NOMO-1 treated with dmso at 0.1 percent for 144 hours (cell line): ENCODE measurements at regions not wholly inside any gene's neighbourhood (a gene's known extent, or its start where the extent isn't known, plus 50 kb on each side); places are given as distances from the start of the nearest gene placed in this dataset.
"Not testable (repeated sequence)": the region's sequence is repeated elsewhere in the genome, so short reads cannot be mapped to it uniquely, and the experiment has no call there.

ENCODE experiments used
- DNase-seq: peaks from one replicate; lab custom pipeline; 2025; ENCODE audit not compliant: unreplicated experiment; lab: John Stamatoyannopoulos, UW

DNA sequence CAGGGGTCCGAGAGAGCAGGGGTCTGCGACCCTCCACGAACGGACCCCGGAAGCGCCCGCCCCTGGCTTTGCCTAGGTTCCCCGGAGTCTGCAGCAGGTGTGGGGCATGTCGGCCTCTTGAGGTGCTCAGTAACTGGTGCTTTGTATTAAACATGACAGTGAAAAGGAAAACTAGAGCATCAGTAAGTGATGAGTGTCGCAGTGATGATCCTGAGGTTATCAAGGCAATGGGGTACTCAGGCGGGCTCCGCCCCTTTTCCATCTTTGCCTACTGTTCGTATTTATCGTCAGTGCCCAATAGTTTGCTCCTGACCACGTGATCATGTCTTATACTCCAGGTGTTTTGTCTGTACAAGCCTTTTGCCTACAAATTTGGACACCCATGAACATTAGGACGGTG, 262.4 kb downstream of the ZNF37A start:
- not testable (repeated sequence) for DNase-seq

DNA sequence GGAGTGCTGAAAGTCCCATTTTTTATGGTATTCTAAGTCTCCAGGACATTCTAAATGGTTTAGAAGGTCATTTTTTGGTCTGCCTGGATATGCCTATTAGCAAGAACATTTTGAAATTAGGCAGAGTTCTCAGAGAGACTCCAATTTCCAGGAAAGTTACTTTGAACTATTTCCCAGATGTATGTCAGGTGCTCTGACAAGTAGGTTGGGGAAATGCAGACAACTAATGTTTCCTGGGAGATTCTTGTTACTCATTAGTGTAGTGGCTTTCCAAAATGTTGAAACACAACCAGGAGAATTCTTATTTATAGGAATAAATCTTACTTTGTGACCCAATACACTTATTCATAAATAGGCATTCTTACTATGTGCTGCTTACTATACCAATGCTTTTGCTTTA, 268.4 kb downstream of the ZNF37A start:
- DNase-seq: not testable (repeated sequence)

DNA sequence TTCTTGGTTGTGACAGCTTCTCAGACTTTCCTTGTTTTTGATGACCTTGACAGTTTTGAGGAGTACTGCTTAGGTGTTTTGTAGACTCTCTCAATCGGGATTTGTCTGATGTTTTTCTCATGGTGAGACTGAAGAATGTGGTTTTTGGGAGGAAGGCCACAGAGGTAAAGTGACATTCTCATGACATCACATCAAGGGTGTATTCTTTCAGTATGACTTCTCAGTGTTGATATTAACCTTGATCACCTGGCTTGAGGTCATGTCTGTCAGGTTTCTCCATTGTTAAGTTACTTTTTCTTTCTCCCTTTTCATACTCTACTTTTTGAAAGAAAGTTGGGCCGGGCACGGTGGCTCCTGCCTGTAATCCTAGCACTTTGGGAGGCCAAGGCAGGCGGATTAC, 269.9 kb downstream of the ZNF37A start:
- DNase-seq: not testable (repeated sequence)

DNA sequence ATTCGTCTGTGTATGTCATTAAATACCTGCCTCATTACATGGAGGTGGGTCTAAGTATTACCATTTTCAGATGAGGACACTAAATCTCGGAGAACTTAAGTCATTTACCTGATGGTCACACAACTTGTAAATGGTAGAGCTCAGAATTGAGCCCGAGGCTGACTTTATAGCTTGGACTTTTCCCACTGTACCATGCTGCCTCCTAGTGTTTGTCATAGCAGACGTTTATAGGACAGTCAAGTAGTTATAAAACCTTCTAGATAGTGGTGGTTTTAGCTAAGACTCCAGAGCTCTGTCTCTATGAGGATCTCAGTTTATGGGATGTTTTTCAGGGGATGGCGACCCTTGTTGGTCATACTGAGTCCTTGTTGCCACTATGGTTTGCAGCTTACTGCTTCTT, 271.8 kb downstream of the ZNF37A start:
- not testable (repeated sequence) for DNase-seq

DNA sequence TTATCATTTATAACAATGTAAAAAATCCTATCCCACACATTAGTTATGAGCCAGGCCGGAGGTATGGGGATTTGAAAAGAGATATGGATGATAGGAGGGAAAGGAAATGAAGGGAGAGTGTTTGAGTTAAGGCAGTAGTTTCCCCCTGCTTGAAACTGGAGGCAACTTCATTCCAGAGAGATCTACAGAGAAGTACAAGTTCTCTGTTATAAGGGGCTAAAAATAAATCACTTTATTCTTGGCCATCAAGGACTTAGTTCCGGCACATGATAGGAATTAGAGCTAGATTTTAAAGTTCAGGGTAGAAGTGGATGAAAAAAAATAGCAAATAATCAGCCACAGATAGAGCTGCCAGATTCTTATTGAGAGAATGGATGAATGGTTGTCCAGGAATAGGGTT, 289.7 kb downstream of the ZNF37A start:
- not testable (repeated sequence) for DNase-seq

DNA sequence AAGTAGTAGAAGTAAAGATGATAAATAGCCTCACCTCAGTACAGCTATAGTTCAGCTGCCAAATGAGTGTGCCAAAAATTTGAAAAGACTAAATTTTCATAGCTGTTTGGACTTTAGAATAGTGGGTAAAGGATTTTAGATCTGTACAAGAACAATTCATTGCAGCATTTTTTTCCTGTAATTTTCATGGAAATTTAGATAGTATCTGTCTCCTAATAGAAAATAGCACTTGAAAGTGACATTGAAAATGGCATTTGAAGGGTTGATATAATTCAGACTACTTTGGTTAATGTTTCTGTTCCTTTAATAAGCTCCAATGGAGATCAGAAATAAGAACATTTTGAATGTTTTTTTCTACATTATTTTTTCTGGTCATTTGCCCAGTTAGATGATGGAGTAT, 292.7 kb downstream of the ZNF37A start:
- not testable (repeated sequence) for DNase-seq

DNA sequence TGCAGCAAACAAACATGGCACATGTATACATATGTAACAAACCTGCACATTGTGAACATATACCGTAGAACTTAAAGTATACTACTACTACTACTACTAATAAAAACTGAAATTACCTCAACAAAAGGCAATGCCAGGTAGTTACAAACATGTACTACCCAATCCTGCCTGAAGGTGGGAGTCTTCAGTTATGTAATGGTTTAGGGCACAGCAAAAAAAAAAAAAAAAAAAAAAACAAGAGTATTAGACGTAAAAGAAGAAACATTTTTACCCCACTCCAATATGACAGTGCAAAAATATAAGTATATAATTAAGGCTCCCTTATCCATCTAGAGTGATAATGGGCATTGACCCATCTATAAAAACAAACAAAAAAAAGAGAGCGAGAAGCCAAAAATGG, 296.6 kb downstream of the ZNF37A start:
- not testable (repeated sequence) for DNase-seq

DNA sequence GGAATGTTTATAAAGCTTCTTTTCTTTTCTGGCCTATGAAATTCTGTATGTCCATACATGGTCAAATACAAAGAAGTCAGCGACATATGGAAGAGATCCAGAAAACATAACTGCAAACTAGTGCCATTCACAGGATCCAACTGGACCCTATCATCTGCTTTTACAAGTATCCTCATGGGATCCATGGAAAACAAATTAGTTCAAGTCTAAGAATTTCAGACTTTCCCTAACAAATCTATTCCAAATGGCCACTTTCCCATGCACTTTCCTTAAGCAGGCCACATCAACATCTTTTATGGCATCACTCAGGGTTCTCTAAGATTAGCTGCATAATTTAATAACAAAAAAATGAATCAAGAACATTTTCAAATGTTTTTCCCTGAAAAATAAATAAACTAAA, 301.3 kb downstream of the ZNF37A start:
- DNase-seq: not testable (repeated sequence)

DNA sequence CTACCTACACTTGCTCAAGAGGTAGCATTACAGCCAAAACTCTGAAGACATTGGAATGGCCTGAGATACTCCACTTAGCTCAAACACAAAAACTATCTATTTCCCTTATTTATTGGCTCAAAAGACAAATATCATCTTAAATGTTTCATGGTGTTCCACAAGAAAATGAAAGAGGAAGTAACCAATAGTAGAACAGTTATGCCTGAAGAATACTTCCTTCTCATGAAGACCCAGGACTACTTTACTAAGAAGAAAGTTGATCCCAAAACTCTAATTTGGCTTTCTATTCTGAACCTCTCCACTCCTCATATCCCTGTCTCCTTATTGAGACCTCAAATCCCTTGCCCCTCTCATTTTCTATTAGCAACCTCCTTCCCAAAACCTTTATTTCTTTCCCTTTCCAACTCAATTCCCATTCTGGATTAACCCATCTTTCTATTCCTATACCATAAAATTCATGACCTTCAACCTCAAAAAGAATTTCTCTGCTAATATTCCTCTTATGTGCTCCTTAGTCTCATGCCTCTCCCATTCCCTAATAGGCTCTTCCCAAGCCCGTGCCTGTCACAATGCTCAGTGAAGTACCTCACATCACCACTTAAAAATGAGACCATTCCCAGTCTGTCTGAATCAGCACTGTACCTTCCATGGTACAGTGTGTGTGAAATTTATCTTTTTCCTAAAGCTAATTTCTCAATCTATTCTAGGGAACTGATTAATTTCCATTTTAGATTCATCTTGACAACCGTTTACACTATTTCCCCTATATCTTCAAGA, 302.2 kb downstream of the ZNF37A start:
- DNase-seq: not testable (repeated sequence)

DNA sequence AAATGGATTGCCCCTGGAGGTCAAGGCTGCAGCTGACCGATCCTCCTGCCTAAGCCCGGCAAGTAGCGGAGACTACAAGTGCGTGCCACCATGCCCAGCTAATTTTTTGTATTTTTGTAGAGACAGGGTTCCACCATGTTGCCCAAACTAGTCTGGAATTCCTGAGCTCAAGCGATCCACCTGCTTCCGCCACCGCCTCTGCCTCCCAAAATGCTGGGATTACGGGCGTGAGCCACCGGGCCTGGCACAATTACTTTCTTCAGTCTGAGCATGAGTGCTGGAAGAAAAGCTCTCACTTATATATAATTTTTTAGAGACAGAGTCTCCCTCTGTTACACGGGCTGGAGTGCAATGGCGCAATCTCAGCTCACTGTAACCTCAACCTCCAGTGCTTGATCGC, 307.4 kb downstream of the ZNF37A start:
- DNase-seq: not testable (repeated sequence)

DNA sequence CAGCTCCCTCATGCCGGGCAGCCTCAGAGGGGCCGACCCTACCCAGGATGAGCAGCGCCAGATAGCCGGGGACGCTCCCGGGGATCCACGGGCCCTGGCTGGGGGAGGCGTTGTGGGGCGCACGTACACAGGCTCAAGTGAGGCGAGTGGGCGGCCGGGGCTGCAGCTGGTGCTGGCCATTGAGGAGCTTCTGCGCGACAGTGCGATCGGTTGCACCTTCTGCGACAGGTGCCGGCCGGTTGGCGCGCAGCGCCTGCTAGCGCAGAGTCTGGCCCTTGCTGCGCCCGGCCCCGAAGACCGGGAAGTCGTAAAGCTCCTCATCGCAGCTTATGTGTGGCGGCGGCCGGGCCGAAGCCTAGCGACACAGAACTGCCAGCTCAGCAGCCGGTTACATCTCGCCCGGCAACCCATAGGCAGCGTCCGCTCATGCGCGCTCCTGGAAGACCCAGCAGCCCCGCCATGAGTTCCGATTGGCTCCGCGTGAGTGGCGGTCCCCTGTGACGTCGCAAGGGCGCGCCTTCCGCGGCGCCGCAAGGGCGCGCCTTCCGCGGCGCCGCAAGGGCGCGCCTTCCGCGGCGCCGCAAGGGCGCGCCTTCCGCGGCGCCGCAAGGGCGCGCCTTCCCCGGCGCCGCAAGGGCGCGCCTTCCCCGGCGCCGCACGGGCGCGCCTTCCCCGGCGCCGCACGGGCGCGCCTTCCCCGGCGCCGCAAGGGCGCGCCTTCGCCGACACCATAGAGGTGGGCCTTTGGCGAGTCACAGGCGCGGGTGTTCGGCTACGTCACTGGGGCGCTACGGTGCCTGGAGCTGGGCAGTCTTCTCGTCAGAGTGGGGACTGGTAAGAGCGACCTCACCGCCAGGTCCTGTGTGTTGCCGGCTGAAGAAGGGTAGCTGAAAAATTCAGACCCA, 308.6 kb downstream of the ZNF37A start:
- DNase-seq: peak; percentile 74

DNA sequence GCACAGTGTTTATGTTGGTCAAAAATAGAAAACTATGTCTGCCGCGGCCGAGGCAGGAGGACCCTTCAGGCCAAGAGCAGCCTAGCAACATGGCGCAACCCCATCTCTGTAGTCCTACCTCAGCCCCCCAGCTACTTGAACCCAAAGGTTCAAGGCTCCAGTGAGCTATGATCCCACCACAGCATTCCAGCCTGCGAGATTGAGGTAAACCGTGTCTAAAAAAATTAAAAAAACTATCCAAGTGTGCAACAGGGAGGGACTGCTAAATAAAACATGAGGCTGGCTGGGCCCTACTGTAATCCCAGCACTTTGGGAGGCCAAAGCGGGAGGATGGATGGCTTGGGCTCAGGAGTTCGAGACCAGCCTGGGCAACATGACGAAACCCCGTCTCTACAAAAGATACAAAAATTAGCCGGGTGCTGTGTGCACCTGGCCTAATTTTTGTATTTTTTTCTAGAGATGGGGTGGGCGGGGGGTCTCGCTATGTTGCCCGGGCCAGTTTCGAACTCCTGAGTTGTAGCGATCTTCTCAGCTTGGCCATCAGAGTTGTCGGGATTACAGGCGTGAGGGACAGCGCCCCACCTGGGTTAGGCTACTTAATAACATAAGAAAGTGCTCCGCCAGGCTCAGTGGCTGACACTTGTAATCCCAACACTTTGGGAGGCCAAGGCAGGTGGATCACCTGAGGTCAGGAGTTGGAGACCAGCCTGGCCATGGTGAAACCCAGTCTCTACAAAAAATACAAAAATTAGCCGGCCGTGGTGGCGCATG, 309.4 kb downstream of the ZNF37A start:
- DNase-seq: not testable (repeated sequence)

DNA sequence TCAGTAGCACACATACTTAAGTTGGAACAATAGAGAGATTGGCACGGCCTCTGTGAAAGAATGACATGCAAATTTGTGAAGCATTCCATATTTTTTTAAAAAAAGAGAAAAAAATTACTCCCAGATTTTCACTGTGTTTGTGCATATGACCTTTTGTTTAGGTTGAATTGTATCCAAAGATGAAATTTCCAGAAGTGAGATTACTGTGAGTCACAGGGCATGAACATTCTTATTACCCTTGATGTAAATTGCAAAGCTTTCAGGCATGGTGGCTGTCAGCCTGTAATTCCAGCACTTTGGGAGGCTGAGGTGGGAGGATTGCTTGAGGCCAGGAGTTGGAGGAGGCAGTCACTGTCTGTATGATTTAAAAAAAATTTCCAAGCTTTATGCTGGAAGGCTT, 329.5 kb downstream of the ZNF37A start:
- not testable (repeated sequence) for DNase-seq

DNA sequence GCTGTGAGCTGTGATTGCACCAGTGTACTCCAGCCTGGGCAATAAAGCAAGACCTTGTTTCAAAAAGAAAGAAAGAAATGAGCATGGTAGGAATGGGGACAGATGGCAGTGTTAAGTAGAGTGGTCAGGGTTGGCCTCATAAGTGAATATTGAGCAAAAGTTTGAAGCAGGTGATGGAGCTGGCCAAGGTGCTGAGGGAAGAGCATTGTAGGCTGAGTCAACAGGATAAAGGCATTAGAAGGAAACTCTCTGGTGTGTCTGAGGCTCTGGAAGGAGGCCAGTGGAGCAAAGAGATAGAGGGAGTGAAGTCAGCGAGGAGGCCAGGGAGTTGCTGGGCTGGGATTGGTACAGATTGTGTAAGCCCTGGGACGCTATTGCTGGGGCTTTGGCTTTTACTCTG, 336.1 kb downstream of the ZNF37A start:
- not testable (repeated sequence) for DNase-seq

DNA sequence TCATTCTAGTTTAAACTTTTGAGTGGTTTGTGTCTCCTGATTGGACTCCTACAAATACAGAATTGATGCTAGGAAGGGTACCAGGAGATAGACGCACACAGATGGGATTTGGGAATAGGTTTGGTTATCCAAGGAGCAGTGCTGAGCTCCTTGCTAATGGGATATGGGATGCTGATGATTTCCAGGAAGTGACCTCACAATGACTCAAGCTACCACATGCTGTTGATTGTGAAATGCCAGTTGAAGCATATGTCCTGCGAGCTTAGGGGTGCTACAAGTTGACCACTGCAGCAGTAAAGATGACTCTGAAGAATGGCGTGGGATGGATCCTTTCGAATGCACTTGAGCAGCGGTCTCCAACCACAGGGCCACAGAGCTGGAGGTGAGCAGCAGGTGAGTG, 343.2 kb downstream of the ZNF37A start:
- DNase-seq: not testable (repeated sequence)

DNA sequence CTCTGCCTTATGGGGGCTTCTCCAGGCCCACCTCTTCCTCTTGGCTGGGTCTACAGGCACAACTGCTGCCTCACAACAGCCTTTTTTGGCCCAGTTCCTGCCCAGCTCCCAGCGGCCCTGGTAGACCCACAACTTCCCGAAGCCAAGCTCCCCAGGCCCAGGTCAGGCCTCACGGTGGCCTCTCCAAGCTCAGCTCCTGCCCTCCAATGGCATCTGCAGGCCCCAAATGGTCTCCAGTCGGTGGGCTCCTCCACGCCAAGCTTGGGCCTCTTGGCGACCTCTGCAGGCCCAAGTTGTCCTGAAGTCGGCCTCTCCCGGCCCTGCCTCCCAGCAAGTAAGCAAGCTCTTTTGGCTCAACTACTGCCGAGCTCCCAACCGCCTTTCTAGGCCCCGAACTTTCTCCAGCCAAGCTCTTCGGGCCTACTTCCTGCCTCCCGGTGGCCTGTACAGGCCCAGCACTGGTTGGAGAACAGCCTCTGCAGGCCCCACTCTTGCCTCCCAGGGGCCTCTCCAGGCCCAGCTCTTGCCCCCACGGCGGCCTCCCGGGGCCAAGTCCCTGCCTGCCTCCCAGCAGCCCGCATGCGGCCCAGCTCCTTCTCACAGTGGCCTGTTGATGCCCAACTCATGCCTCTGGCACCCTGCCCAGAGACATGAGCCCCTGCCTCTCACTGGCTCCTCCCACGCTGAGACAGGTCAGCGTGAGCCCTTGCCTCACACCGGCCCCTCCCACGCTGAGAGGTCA, 354.6 kb downstream of the ZNF37A start:
- DNase-seq: not testable (repeated sequence)

DNA sequence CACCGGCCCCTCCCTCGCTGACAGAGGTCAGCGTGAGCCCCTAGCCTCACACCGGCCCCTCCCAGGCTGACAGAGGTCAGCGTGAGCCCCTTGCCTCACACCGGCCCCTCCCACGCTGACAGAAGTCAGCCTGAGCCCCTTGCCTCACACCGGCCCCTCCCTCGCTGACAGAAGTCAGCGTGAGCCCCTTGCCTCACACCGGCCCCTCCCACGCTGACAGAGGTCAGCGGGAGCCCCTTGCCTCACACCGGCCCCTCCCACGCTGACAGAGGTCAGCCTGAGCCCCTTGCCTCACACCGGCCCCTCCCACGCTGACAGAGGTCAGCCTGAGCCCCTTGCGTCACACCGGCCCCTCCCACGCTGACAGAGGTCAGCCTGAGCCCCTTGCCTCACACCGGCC, 355.5 kb downstream of the ZNF37A start:
- not testable (repeated sequence) for DNase-seq

DNA sequence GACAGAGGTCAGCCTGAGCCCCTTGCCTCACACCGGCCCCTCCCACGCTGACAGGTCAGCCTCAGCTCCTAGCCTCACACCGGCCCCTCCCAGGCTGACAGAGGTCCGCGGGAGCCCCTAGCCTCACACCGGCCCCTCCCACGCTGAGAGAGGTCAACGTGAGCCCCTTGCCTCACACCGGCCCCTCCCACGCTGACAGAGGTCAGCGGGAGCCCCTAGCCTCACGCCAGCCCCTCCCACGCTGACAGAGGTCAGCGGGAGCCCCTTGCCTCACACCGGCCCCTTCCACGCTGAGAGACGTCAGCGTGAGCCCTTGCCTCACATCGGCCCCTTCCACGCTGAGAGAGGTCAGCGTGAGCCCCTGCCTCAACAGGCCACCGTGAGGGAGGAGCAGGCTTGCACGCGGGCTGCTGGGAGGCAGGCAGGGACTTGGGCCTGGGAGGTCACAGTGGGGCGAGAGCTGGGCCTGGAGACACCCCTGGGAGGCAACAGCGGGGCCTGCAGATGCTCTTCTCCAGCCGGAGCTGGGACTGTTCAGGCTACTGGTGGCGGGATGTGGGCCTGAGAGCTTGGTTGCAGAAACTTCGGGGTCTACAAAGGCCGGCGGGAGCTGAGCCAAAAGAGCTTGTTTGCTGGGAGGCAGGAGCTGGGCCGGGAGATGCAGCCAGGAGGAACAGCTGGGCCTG, 356.4 kb downstream of the ZNF37A start:
- not testable (repeated sequence) for DNase-seq

DNA sequence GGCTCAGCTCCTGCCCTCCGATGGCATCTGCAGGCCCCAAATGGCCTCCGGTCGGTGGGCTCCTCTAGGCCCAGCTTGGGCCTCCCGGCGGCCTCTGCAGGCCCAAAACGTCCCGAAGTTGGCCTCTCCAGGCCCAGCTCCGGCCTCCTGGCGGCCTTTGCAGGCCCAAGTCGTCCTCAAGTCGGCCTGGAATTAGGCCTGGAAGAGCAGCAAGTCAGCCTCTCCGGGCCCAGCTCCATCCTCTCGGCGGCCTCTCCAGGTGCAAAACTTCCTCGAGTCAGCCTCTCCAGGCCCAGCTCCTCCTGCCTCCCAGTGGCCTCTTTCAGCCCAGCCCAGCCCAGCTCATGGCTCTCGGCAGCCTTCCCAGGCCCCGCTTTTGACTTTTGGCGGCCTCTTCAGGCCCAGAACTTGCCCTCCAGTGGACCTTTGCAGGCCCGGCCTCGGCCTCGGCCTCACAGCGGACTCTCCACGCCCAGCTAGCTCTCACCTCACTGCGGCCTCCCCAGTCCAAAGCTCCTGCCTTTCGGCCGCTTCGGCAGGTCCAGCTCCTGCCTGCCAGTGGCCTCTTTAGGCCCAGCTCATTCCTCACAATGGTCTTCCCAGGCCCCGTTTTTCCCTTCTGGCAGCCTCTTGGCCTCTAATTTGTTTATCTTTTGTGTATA, 357.3 kb downstream of the ZNF37A start:
- not testable (repeated sequence) for DNase-seq
